ENCODE measurements at regions not wholly inside any gene's neighbourhood (a gene's known extent, or its start where the extent isn't known, plus 50 kb on each side); places are given as distances from the start of the nearest gene placed in this dataset.
A peak's percentile ranks its signal among the peaks of the same experiment; 100 is the strongest.

DNA sequence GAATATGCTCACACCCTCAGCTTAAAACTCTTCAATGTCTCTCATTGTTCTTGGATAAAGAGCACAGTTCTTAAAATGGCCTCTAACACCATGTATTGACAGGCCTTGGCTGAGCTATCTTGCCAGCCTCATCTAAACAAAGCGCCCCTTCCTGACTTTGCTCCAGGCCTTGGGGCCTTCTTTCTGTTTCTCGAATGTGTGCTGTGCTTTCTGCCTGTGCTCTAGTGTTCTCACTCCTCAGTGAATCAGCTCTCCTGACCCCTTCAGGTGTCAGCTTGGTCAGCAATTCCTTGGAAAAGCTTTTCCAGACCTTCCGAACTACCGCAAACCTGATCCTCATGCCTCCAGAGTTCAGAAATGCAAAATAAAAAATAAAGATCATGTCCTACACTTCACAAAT, 346.3 kb upstream of the FSTL5 start:
- Mint-ChIP-seq H3K4me1 (ENCODE audit: insufficient read depth, unreplicated experiment) (no peaks in the 10 kb centered on the region), H3K4me3 (ENCODE audit: unreplicated experiment) (no peak overlapping the region), H3K27ac (ENCODE audit: low read depth, unreplicated experiment) (no peak overlapping the region), H3K9me3 (ENCODE audit: unreplicated experiment) (no peaks in the 10 kb centered on the region), H3K27me3 (ENCODE audit: insufficient read depth, unreplicated experiment) (no peaks in the 10 kb centered on the region), H3K36me3 (ENCODE audit: insufficient read depth, unreplicated experiment) (no peaks in the 10 kb centered on the region)
- POLR2A ChIA-PET: no interaction called here
- intact Hi-C loops (cut with micrococcal nuclease): no loop called here
- TF ChIP-seq, protein P1, sequence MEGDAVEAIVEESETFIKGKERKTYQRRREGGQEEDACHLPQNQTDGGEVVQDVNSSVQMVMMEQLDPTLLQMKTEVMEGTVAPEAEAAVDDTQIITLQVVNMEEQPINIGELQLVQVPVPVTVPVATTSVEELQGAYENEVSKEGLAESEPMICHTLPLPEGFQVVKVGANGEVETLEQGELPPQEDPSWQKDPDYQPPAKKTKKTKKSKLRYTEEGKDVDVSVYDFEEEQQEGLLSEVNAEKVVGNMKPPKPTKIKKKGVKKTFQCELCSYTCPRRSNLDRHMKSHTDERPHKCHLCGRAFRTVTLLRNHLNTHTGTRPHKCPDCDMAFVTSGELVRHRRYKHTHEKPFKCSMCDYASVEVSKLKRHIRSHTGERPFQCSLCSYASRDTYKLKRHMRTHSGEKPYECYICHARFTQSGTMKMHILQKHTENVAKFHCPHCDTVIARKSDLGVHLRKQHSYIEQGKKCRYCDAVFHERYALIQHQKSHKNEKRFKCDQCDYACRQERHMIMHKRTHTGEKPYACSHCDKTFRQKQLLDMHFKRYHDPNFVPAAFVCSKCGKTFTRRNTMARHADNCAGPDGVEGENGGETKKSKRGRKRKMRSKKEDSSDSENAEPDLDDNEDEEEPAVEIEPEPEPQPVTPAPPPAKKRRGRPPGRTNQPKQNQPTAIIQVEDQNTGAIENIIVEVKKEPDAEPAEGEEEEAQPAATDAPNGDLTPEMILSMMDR (IDR thresholded peaks at IDR 0.05; ENCODE audit: unreplicated experiment): no peak
- DNase-seq (ENCODE audit: unreplicated experiment): no peak
- CTCF ChIA-PET: interaction anchor here (0.6 kb wide), 3 partner anchors 528 to 1718 kb away, joined by 3 to 6 read pairs (median 3); no protein-coding TSS in a partner anchor
- no TSS peak for BruUV-seq (replicated peaks)

DNA sequence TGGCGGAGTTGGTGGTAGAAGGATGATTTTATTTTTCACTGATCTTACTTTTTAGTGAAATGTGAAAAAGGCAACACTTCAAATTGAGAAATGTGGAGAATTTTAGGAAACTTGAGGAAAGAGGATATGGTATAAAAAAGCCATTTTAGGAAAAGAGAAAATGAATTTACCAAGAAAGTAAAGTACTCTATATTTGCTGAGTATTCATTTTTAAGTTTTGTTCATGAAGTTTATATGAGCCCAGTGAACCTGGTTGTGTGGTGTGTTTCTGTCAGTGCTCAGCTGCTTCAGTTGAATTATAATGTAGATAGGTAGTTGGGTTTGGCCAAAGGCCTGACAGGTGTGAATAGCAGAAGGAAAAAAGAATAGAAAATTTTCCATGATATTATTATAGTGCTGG, 345.5 kb upstream of the FSTL5 start:
- Mint-ChIP-seq H3K9me3 (ENCODE audit: unreplicated experiment) (no peaks in the 10 kb centered on the region), H3K36me3 (ENCODE audit: insufficient read depth, unreplicated experiment) (no peaks in the 10 kb centered on the region), H3K4me1 (ENCODE audit: insufficient read depth, unreplicated experiment) (no peaks in the 10 kb centered on the region), H3K27me3 (ENCODE audit: insufficient read depth, unreplicated experiment) (no peaks in the 10 kb centered on the region), H3K27ac (ENCODE audit: low read depth, unreplicated experiment) (no peak overlapping the region), H3K4me3 (ENCODE audit: unreplicated experiment) (no peak overlapping the region)
- intact Hi-C loops (cut with micrococcal nuclease): no loop called here
- TF ChIP-seq, protein P1 (IDR thresholded peaks at IDR 0.05; ENCODE audit: unreplicated experiment): no peak
- BruUV-seq (replicated peaks): no TSS peak
- DNase-seq (ENCODE audit: unreplicated experiment): no peak
- POLR2A ChIA-PET: no interaction called here
- CTCF ChIA-PET: interaction anchor here (0.6 to 1.5 kb wide), 3 partner anchors 11 to 529 kb away, joined by 4 to 6 read pairs (median 5); no protein-coding TSS in a partner anchor

DNA sequence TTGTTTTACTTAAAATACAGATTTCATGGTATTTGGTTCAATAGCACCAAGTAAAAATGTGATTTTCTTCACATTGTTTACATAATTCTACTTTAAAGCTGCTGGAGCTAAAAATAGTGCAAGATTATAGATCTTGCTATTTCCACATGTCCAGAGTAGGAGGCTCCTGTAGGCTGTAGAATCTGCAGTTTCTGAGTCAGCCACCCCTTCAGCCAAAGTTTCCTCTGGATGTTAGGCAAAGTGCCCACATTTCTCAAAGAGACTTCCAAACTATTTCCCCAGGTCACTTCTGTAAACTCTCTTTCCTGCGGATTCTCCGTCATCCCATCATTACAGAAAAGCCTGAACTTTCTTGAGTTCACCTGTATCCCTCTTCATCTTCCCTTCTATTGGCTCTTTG, 342.5 kb upstream of the FSTL5 start:
- intact Hi-C loops (cut with micrococcal nuclease): no loop called here
- CTCF ChIA-PET: interaction anchor here (0.6 to 1.7 kb wide), 2 partner anchors 9 to 826 kb away, joined by 3 to 9 read pairs; partner anchors contain the start of gene NPY1R
- H3K4me3 Mint-ChIP-seq (ENCODE audit: unreplicated experiment): no peak overlapping the region
- no peaks in the 10 kb centered on the region for H3K4me1 Mint-ChIP-seq (ENCODE audit: insufficient read depth, unreplicated experiment)
- no peak overlapping the region for H3K27ac Mint-ChIP-seq (ENCODE audit: low read depth, unreplicated experiment)
- peak; percentile 68 for DNase-seq (ENCODE audit: unreplicated experiment)
- H3K27me3 Mint-ChIP-seq (ENCODE audit: insufficient read depth, unreplicated experiment): no peaks in the 10 kb centered on the region
- H3K36me3 Mint-ChIP-seq (ENCODE audit: insufficient read depth, unreplicated experiment): no peaks in the 10 kb centered on the region
- no TSS peak for BruUV-seq (replicated peaks)
- no peaks in the 10 kb centered on the region for H3K9me3 Mint-ChIP-seq (ENCODE audit: unreplicated experiment)
- TF ChIP-seq, protein P1 (IDR thresholded peaks at IDR 0.05; ENCODE audit: unreplicated experiment): no peak
- POLR2A ChIA-PET: no interaction called here

DNA sequence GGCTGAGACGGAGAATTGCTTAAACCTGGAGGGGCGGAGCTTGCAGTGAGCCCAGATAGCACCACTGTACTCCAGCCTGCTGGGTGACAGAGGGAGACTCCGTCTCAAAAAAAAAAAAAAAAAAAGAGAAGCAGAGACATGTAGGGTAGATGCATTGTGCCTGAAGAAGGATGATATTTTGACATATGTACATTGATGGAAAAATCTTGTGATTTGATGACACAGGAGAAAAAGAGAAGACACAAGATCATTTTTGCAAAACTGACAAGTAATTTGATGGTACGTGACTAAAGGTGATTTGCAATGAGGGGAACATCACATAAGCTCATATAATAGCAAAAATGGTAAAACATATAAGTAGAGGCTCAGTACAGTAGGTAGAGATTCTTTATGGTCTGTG, 340.1 kb upstream of the FSTL5 start:
- ChIA-PET POLR2A (interaction anchor here (0.7 kb wide), 1 partner anchor 1660 kb away, joined by 3 read pairs; no protein-coding TSS in a partner anchor), CTCF (interaction anchor here (0.6 to 1.2 kb wide), 6 partner anchors 10 to 829 kb away, joined by 3 to 4 read pairs (median 3); partner anchors contain the start of gene NPY1R)
- no TSS peak for BruUV-seq (replicated peaks)
- no peak overlapping the region for H3K4me3 Mint-ChIP-seq (ENCODE audit: unreplicated experiment)
- no peaks in the 10 kb centered on the region for H3K4me1 Mint-ChIP-seq (ENCODE audit: insufficient read depth, unreplicated experiment)
- DNase-seq (ENCODE audit: unreplicated experiment): no peak
- TF ChIP-seq, protein P1 (IDR thresholded peaks at IDR 0.05; ENCODE audit: unreplicated experiment): no peak
- H3K27ac Mint-ChIP-seq (ENCODE audit: low read depth, unreplicated experiment): no peak overlapping the region
- intact Hi-C loops (cut with micrococcal nuclease): no loop called here
- H3K9me3 Mint-ChIP-seq (ENCODE audit: unreplicated experiment): no peaks in the 10 kb centered on the region
- no peaks in the 10 kb centered on the region for H3K36me3 Mint-ChIP-seq (ENCODE audit: insufficient read depth, unreplicated experiment)
- H3K27me3 Mint-ChIP-seq (ENCODE audit: insufficient read depth, unreplicated experiment): no peaks in the 10 kb centered on the region

All from MCF 10A (cell line).